ENCODE measurements at regions not wholly inside any gene's neighbourhood (a gene's known extent, or its start where the extent isn't known, plus 50 kb on each side); places are given as distances from the start of the nearest gene placed in this dataset.
A peak's percentile ranks its signal among the peaks of the same experiment; 100 is the strongest.

DNA sequence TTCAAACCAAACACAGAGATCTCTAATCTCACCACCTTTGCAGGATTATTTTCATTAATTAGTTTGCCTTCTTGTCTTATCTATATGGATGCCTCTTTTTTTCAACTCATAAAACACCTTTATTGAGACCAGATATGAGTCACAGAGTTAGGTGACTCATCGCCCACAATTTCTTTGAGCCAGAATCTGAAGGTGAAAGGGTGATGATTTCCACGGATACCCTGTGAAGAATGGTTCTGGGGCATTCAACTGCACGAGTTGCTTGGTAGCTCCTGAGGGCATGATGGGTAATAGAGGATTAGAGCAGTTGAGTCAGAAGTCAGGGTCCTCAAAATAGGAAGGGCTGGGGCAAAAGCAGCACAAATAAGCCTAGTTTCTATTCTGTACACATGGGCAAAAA lies 128.2 kb downstream of the TBX19 start (continued):
- TF ChIP-seq, protein P1, sequence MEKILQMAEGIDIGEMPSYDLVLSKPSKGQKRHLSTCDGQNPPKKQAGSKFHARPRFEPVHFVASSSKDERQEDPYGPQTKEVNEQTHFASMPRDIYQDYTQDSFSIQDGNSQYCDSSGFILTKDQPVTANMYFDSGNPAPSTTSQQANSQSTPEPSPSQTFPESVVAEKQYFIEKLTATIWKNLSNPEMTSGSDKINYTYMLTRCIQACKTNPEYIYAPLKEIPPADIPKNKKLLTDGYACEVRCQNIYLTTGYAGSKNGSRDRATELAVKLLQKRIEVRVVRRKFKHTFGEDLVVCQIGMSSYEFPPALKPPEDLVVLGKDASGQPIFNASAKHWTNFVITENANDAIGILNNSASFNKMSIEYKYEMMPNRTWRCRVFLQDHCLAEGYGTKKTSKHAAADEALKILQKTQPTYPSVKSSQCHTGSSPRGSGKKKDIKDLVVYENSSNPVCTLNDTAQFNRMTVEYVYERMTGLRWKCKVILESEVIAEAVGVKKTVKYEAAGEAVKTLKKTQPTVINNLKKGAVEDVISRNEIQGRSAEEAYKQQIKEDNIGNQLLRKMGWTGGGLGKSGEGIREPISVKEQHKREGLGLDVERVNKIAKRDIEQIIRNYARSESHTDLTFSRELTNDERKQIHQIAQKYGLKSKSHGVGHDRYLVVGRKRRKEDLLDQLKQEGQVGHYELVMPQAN (conservative IDR thresholded peaks at IDR 0.05), result no peak
- TF ChIP-seq POLR2AphosphoS5 (IDR thresholded peaks at IDR 0.05; ENCODE audit: low read length) (no peak), PML (IDR thresholded peaks at IDR 0.05; ENCODE audit: low read length) (no peak), RB1 (IDR thresholded peaks at IDR 0.05; ENCODE audit: borderline replicate concordance) (no peak), SREBF2 (IDR thresholded peaks at IDR 0.05; ENCODE audit: low read length) (no peak), ESRRA (IDR thresholded peaks at IDR 0.05; ENCODE audit: low read length) (no peak), SUZ12 (IDR thresholded peaks at IDR 0.05; ENCODE audit: unreplicated experiment) (no peak), NR2C2 (IDR thresholded peaks at IDR 0.05; ENCODE audit: borderline replicate concordance, control insufficient read depth, insufficient read length, low read depth) (no peak), CHD1 (IDR thresholded peaks at IDR 0.05; ENCODE audit: low read depth, low read length) (no peak), ZBED1 (IDR thresholded peaks at IDR 0.05; ENCODE audit: borderline replicate concordance) (no peak), KDM1A (IDR thresholded peaks at IDR 0.05; ENCODE audit: borderline replicate concordance) (no peak), YBX1 (IDR thresholded peaks at IDR 0.05) (no peak), HCFC1 (IDR thresholded peaks at IDR 0.05; ENCODE audit: low read length) (no peak), NR2F1 (conservative IDR thresholded peaks at IDR 0.05) (peak; percentile 54)
- TF ChIP-seq, protein P2, sequence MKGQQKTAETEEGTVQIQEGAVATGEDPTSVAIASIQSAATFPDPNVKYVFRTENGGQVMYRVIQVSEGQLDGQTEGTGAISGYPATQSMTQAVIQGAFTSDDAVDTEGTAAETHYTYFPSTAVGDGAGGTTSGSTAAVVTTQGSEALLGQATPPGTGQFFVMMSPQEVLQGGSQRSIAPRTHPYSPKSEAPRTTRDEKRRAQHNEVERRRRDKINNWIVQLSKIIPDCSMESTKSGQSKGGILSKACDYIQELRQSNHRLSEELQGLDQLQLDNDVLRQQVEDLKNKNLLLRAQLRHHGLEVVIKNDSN (IDR thresholded peaks at IDR 0.05; ENCODE audit: borderline replicate concordance, extremely low read length, insufficient read depth, low read depth, low read length), result no peak
- TF ChIP-seq, protein P3, sequence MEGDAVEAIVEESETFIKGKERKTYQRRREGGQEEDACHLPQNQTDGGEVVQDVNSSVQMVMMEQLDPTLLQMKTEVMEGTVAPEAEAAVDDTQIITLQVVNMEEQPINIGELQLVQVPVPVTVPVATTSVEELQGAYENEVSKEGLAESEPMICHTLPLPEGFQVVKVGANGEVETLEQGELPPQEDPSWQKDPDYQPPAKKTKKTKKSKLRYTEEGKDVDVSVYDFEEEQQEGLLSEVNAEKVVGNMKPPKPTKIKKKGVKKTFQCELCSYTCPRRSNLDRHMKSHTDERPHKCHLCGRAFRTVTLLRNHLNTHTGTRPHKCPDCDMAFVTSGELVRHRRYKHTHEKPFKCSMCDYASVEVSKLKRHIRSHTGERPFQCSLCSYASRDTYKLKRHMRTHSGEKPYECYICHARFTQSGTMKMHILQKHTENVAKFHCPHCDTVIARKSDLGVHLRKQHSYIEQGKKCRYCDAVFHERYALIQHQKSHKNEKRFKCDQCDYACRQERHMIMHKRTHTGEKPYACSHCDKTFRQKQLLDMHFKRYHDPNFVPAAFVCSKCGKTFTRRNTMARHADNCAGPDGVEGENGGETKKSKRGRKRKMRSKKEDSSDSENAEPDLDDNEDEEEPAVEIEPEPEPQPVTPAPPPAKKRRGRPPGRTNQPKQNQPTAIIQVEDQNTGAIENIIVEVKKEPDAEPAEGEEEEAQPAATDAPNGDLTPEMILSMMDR (IDR thresholded peaks at IDR 0.05 in 2 of 3, conservative IDR thresholded peaks at IDR 0.05 in 1 of 3; ENCODE audit: control insufficient read depth in 2 of 3, extremely low read depth in 1 of 3, insufficient read depth in 1 of 3, low read depth in 3 of 3, low read length in 3 of 3), result no peak

Data from GM12878 (cell line).